ENCODE measurements at regions not wholly inside any gene's neighbourhood (a gene's known extent, or its start where the extent isn't known, plus 50 kb on each side); places are given as distances from the start of the nearest gene placed in this dataset.

DNA sequence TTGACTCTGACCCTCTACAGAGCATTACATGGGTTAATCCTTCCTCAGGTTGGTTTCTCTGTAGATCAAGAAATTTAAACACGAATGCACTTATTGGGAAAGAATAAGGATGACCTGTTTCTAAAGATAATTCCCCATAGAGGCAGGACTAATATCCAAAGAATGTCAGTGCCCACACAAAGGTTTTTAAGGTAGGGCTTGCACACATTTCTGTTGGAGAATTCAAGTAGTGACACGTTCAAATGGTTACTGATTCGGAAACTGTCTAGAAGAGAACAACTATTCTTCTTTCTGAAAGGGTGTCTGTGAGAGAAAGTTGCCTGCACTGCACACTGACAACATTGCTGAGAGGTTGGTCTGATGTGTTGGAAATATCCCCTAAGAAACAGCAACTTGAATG lies 167.3 kb downstream of the ZNF326 start:
- no peak for TF ChIP-seq EZH2 (IDR thresholded peaks at IDR 0.05; ENCODE audit: borderline replicate concordance, low read length)
- no peak for TF ChIP-seq CTCF (IDR thresholded peaks at IDR 0.05; ENCODE audit: low read length)
